H1 (cell line): ENCODE measurements at regions not wholly inside any gene's neighbourhood (a gene's known extent, or its start where the extent isn't known, plus 50 kb on each side); places are given as distances from the start of the nearest gene placed in this dataset.

Experiments
- TF ChIP-seq, protein P1 (sequence below): fragments of 300-600 bp; sonication (generic); IDR thresholded peaks from 2 replicates; pipeline ENCODE4 v1.7.1; 2012; ENCODE audit warnings: low read length, moderate library complexity, mild to moderate bottlenecking, inconsistent platforms; ENCODE audit not compliant: insufficient replicate concordance

DNA sequence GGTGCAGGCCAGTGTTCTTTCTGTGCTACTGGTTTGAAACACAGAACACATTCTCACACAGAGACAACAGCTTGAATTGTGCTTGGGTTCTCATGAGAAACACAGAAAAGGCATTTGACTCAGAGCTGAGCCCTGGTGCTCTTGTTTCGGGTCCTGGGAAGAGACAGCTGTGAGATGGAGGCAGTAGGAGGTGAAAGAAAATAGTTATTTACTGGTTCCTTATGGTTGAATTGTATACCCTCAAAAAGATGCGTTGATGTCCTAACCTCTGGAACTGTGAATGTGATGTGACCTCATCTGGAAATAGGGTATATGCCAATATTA lies 87.1 kb upstream of the RPS6KA2 start (continued):
- TF ChIP-seq, protein P1, sequence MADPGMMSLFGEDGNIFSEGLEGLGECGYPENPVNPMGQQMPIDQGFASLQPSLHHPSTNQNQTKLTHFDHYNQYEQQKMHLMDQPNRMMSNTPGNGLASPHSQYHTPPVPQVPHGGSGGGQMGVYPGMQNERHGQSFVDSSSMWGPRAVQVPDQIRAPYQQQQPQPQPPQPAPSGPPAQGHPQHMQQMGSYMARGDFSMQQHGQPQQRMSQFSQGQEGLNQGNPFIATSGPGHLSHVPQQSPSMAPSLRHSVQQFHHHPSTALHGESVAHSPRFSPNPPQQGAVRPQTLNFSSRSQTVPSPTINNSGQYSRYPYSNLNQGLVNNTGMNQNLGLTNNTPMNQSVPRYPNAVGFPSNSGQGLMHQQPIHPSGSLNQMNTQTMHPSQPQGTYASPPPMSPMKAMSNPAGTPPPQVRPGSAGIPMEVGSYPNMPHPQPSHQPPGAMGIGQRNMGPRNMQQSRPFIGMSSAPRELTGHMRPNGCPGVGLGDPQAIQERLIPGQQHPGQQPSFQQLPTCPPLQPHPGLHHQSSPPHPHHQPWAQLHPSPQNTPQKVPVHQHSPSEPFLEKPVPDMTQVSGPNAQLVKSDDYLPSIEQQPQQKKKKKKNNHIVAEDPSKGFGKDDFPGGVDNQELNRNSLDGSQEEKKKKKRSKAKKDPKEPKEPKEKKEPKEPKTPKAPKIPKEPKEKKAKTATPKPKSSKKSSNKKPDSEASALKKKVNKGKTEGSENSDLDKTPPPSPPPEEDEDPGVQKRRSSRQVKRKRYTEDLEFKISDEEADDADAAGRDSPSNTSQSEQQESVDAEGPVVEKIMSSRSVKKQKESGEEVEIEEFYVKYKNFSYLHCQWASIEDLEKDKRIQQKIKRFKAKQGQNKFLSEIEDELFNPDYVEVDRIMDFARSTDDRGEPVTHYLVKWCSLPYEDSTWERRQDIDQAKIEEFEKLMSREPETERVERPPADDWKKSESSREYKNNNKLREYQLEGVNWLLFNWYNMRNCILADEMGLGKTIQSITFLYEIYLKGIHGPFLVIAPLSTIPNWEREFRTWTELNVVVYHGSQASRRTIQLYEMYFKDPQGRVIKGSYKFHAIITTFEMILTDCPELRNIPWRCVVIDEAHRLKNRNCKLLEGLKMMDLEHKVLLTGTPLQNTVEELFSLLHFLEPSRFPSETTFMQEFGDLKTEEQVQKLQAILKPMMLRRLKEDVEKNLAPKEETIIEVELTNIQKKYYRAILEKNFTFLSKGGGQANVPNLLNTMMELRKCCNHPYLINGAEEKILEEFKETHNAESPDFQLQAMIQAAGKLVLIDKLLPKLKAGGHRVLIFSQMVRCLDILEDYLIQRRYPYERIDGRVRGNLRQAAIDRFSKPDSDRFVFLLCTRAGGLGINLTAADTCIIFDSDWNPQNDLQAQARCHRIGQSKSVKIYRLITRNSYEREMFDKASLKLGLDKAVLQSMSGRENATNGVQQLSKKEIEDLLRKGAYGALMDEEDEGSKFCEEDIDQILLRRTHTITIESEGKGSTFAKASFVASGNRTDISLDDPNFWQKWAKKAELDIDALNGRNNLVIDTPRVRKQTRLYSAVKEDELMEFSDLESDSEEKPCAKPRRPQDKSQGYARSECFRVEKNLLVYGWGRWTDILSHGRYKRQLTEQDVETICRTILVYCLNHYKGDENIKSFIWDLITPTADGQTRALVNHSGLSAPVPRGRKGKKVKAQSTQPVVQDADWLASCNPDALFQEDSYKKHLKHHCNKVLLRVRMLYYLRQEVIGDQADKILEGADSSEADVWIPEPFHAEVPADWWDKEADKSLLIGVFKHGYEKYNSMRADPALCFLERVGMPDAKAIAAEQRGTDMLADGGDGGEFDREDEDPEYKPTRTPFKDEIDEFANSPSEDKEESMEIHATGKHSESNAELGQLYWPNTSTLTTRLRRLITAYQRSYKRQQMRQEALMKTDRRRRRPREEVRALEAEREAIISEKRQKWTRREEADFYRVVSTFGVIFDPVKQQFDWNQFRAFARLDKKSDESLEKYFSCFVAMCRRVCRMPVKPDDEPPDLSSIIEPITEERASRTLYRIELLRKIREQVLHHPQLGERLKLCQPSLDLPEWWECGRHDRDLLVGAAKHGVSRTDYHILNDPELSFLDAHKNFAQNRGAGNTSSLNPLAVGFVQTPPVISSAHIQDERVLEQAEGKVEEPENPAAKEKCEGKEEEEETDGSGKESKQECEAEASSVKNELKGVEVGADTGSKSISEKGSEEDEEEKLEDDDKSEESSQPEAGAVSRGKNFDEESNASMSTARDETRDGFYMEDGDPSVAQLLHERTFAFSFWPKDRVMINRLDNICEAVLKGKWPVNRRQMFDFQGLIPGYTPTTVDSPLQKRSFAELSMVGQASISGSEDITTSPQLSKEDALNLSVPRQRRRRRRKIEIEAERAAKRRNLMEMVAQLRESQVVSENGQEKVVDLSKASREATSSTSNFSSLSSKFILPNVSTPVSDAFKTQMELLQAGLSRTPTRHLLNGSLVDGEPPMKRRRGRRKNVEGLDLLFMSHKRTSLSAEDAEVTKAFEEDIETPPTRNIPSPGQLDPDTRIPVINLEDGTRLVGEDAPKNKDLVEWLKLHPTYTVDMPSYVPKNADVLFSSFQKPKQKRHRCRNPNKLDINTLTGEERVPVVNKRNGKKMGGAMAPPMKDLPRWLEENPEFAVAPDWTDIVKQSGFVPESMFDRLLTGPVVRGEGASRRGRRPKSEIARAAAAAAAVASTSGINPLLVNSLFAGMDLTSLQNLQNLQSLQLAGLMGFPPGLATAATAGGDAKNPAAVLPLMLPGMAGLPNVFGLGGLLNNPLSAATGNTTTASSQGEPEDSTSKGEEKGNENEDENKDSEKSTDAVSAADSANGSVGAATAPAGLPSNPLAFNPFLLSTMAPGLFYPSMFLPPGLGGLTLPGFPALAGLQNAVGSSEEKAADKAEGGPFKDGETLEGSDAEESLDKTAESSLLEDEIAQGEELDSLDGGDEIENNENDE: no peak
- TF ChIP-seq, all 59 proteins: peak for 1
